Stimulated activated naive CD8-positive, alpha-beta T cell treated with anti-CD3 and anti-CD28 coated beads, Interleukin-15, Interleukin-2, amounts not matched to agents 100 U/mL and 50 U/mL, for 24 hours (primary cell): ENCODE measurements at regions not wholly inside any gene's neighbourhood (a gene's known extent, or its start where the extent isn't known, plus 50 kb on each side); places are given as distances from the start of the nearest gene placed in this dataset.
A peak's percentile ranks its signal among the peaks of the same experiment; 100 is the strongest.
"Not testable (repeated sequence)": the region's sequence is repeated elsewhere in the genome, so short reads cannot be mapped to it uniquely, and the experiment has no call there.

Experiments
- ATAC-seq: fragments of 150-1000 bp; cut with Tn5 transposase; one replicate; pipeline ENCODE4 v1.10.0; 2021
- DNase-seq: peaks from one replicate; pipeline ENCODE4 v3.0.0; 2021

- no peak for ATAC-seq
- no peak for DNase-seq
Measured at GRCh38 chr14:106230071-106230470, 703.7 kb downstream of the TMEM121 start.

DNA sequence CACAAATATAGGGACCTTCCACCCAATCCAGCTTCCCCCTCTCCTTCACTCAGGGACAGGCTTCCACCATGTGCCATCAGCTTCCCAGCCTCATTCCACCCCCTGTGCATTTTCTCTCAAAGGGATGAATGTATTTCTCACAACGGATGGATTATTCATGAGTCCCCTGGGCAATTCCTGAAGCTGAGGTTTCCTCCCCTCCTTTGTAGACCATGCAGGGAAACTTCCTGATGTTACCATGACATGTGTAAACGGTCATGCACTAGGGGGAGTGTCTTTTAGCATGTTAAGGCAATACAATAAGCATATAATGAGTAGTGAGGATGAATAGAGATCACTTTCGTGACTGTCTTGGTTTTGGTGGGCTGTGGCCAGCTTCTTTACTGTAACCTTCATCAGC lies 706.8 kb downstream of the TMEM121 start:
- DNase-seq, ATAC-seq: not testable (repeated sequence)

GRCh38 chr14:106234525-106235254 lies 708.3 kb downstream of the TMEM121 start:
- DNase-seq, result peak; percentile 37
- peak; percentile 19 for ATAC-seq

GRCh38 chr14:106235356-106236159 lies 709.2 kb downstream of the TMEM121 start:
- ATAC-seq (no peak), DNase-seq (no peak)

- ATAC-seq, result no peak
- DNase-seq, result no peak
Measured at GRCh38 chr14:106248321-106249192, 722.2 kb downstream of the TMEM121 start.

- not testable (repeated sequence) for ATAC-seq, DNase-seq
Measured at GRCh38 chr14:106253995-106254394, 727.6 kb downstream of the TMEM121 start.

GRCh38 chr14:106257569-106257994 lies 731.2 kb downstream of the TMEM121 start:
- ATAC-seq, result not testable (repeated sequence)
- DNase-seq, result peak; percentile 89

DNA sequence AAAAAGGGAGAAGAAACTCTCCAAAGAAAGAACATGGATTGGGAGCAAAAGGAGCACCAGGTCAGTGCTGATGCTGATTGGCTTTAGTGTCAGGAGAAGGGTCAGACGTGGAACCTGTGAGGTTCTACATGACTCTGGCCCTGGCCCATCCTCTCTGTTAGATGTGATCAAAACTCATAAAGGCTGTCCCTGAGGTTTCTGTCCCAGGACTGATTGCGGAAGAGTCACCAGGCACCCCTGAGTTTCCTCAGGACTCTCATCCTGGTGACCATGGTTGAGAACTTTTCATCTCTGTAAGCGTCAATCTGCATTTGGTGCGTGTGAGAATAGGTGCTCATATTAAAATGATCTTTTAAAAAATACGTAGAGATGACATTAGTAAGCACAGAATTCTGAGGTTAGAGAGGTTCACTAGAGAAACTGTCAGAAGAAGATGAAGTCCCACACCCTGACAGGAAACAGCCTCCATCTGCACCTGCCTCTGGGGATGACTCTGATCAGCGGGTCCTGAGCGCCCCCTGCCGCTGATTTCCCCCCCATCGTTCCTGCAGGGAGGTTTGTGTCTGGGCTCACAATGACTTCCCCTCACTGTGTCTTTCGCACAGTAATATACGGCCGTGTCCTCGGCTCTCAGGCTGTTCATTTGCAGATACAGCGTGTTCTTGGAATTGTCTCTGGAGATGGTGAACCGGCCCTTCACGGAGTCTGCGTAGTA lies 741.8 kb downstream of the TMEM121 start:
- DNase-seq (peak; percentile 80), ATAC-seq (peak; percentile 36)

DNA sequence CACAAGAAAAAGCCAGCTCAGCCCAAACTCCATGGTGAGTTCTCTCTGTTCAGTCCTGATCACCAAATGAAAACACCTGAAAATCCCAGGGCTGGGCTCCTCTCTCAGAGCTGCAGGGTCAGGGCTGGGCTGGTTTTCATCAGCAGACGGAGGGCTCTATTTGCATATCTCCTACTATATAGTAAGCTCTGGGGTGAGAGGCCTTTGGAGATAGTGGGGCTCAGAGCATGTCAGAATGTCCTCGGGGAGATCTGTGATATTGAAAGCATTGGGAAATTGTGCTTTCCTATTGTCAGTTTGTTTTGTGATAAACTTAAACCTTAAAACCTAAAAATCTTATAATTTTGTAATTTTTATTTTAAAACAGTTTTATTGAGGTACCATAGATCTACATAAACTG lies 742.6 kb downstream of the TMEM121 start:
- DNase-seq (no peak), ATAC-seq (no peak)

- ATAC-seq, result no peak
- DNase-seq, result no peak
Measured at GRCh38 chr14:106269451-106270204, 743.2 kb downstream of the TMEM121 start.

DNA sequence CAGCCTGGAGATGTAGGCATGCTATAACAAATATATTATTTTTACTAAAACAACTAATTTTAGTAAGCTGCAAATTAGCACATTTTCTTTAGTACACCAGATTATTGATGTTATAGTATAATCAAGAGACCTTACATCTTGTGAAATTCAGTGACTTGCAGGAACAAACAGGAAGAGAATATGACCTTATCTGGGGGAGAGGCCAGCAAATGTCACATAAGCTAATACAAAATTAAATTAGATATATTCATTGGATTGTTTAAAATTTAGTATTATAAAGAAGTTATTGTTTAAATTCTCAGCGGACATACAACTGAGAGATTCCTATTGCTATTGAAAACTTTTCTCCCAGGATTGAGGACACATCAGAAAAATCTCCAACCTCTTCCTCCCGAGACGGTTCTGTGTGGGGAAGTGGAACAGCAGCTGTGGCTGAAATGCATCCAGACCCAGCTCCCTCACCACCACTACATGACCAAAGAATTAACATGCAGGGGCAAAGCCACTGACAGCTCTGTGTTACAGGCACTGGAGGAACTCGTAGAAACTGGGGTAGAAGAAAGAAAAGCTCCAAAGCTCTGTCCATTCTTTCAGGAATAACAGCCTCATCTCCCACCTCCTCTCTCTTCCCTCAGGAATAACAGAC lies 744.2 kb downstream of the TMEM121 start:
- not testable (repeated sequence) for ATAC-seq, DNase-seq

- DNase-seq, result no peak
- peak; percentile 55 for ATAC-seq
Measured at GRCh38 chr14:106276326-106277267, 750.2 kb downstream of the TMEM121 start.

DNA sequence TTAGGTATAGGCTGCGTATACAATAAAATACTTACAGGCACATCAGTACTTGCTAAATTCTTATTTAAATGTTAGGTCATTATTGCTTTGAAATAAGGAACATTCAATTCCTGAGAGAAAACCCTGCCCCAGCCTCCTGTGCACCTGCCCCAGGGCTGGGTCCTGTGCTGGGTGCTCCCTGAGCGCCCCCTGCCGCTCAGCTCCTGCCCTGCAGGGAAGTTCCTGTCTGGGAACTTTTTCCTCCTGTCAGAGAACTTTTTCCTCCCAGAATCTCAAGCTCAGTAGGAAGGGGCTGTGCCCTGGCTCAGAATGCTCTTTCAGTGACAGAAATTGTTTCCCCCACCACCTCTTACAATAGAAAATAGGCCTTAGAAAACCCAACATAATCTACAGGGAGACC lies 751.1 kb downstream of the TMEM121 start:
- no peak for ATAC-seq
- DNase-seq, result peak; percentile 56

DNA sequence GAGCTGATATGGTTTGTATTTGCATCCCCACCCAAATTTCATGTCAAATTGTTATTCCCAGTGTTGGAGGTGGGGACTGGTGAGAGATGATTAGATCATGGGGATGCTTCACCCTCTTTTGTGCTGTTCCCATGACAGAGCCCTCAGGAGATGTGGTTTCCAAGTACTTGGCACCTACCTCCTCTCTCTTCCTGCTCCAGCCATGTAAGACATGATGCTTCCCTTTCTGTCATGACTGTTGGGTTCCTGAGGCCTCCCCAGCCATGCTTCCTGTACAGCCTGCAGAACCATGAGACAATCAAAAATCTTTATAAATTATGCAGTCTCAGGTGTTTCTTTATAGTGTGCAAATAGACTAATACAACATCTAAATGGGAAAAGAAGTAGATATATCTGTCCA lies 754.5 kb downstream of the TMEM121 start:
- ATAC-seq (no peak), DNase-seq (no peak)

DNA sequence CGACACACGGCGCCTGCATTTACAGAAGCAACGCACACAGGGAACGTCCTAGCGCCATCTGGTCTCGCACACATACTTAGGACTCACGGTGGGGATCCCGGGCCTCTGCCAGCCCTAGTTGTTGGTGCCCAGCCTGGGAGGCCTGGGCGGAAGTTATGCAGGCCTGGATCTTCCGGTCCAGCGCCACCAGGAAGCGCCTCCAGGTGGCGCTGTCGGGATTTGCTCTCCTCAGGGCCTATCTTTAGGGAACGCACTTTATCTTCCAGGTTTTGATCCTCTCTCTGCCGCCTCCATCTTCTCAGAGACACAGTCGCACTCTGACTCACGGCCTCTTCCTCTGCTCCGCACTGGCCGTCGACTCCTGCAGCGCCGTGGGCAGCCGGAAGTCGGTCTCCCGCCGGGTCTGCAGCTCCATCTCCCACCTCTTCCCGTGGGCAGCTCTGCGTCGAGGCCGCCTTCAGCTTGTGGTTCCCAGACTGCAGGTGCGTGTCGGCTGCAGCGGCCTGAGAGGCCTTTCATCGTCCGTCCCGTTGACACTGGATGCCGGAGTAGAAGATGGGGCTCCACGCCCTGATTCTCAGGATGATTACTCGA lies 760.4 kb downstream of the TMEM121 start:
- ATAC-seq (no peak), DNase-seq (peak; percentile 23)

DNA sequence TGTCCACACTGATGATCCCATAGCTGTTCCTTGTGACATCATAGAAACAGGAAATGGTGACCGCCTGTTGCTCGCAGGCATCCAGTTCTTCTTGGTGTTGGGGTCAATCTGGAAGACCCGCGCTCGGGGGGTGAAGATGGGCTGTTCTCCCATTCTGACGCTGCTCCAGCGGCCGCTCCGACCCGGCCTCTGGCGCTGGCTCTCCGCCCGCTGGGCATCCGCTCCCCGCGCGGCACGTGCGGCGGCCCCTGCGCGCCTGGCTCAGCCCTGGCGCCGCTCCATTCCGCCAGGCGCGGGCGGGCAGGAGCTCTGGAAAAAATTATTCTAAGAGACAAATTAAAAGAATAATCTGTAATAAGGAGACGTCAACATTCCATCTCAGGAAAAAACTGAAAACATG lies 761.1 kb downstream of the TMEM121 start:
- ATAC-seq, result no peak

GRCh38 chr14:106291626-106292025 lies 765.2 kb downstream of the TMEM121 start:
- ATAC-seq (no peak), DNase-seq (no peak)

More for the DNA sequence above, 761.1 kb downstream of the TMEM121 start:
- DNase-seq, result no peak

GRCh38 chr14:106294324-106294723 lies 767.9 kb downstream of the TMEM121 start:
- ATAC-seq (no peak), DNase-seq (no peak)
